ENCODE measurements at regions not wholly inside any gene's neighbourhood (a gene's known extent, or its start where the extent isn't known, plus 50 kb on each side); places are given as distances from the start of the nearest gene placed in this dataset.

- TF ChIP-seq CTCF (IDR thresholded peaks at IDR 0.05) = no peak
- no peak for TF ChIP-seq POLR2A (IDR thresholded peaks at IDR 0.05)
- TF ChIP-seq EP300 (IDR thresholded peaks at IDR 0.05) = no peak
These were observed 226.2 kb downstream of the ERMARD start for GRCh38 chr6:169977434-169978265.

Data from gastroesophageal sphincter (tissue), 3 donors.